GM18909 (cell line): ENCODE measurements at regions not wholly inside any gene's neighbourhood (a gene's known extent, or its start where the extent isn't known, plus 50 kb on each side); places are given as distances from the start of the nearest gene placed in this dataset.
"Not testable (repeated sequence)": the region's sequence is repeated elsewhere in the genome, so short reads cannot be mapped to it uniquely, and the experiment has no call there.

Experiments used
- ATAC-seq: cut with Tn5 transposase; IDR thresholded peaks from one replicate; pipeline ENCODE4 v1.9.1; 2021; ENCODE audit warnings: mild to moderate bottlenecking; ENCODE audit not compliant: unreplicated experiment, poor library complexity

DNA sequence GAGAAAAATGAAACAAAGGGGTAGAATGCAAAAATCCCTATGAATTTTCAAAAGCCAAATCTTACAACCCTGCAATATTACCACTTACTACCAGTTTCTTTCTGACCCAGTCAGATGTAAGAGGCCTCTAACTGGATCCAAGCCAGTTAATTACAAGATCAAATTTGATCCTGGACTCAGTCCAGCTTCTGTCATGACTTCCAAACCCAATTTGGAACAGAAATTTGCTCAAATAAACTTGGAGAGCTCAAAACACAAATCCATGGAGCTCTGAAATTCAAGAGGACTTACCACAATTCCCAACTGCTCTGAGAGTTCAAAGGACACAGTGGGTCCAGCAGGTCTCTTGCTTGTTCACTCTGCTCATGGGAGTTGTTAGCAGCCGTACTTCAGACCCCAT, 1271.7 kb upstream of the SLC39A10 start:
- no peak for ATAC-seq

- no peak for ATAC-seq
Observed at GRCh38 chr2:194383401-194383800, 1273.6 kb upstream of the SLC39A10 start.

- no peak for ATAC-seq
Observed at GRCh38 chr2:194382221-194382620, 1274.8 kb upstream of the SLC39A10 start.

- ATAC-seq, result peak; percentile 71
Observed at GRCh38 chr2:194380011-194380410, 1277.0 kb upstream of the SLC39A10 start.

DNA sequence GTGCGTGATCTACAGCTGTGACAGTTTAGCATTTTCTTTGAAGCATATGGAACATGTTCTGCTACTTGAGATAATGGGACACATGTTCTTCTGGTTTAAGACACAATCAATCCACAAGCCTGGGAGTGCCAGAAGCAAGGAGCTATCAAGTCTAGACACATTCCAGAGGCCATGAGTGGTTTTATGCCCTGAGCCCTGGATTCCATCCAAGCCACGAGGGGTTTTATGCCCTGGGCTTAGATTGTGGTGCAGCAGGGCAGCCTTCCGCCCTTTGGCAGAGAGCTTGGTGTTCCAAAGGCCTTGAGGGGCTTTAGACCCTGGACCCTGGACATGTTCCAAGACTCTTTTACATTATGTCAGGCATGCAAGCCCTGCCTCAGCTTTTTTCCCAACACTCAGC, 1289.6 kb upstream of the SLC39A10 start:
- not testable (repeated sequence) for ATAC-seq

- ATAC-seq, result no peak
Observed at GRCh38 chr2:194363878-194364277, 1293.1 kb upstream of the SLC39A10 start.

DNA sequence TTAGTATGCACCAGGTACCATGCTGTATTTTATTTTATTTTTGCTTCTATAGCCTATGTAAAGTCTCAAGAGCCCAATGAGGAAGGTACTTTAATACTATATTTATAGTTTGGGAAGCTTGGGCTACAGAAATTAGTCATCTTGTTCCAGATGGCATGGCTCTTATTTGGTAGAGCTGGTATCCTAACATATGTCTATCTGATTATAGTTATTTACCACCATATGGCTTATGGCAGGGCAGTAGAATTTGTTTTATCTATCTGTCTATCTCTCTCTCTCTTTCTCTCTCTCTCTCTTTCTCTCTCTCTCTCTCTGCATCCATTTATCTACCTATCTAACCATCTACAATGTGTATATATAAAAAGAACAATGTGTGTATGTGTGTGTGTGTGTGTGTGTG, 1293.7 kb upstream of the SLC39A10 start:
- no peak for ATAC-seq

DNA sequence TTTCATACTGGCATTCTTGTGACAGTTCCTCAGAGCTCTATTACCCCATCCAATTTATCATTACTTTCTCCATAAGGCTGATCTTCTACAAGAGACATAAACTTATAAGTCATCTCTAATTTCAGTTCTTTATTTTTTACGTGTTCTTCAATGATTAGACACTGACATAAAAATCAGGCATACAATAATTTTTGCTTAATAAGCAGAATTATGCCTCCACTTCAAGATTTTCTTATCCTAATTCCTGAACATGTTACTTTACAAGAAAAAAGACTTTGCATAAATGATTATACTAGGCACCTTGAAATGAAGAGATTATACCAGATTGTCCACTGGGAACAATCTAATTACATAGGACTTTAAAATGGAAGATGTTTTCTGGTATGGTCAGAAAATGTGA, 1304.5 kb upstream of the SLC39A10 start:
- ATAC-seq, result no peak

DNA sequence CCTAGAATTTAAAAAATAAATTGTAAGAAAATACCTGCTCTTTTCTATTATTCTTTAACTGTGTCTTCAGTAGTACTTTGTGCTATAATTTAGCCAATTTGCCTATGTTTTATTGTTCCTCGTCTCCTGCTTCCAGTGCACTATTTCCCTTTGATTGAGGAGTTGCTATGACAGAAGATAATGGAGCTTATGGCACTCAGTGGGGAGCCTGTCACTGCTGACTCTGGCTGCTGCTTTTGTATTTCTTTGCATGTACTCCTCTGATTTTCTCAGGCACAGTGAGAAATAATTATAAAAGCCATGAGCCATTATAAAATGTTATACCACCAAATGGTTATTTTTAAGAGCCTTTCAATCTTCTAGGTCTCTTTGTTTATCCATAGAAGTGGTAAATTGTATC, 1310.8 kb upstream of the SLC39A10 start:
- ATAC-seq, result no peak

DNA sequence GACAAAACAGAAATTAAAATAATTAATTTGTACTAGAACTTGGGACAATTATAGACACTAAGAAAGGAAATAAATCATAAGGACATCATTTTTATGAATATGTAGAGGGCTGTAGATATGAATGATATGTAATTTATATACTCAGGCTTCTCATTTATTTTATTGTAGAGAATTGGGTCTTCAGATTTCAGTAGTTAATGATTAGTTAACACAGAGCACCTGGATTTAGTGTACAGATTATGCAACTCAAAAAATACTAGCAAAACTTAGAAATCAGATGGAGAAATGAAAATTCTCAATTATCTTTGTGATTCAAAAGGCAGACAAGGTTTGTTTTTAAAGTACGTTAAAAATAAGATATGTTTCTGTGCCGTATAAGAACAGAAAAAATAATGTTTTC, 1311.7 kb upstream of the SLC39A10 start:
- ATAC-seq, result no peak

- ATAC-seq, result no peak
Observed at GRCh38 chr2:194343167-194343566, 1313.9 kb upstream of the SLC39A10 start.

GRCh38 chr2:194332799-194333490, 1324.1 kb upstream of the SLC39A10 start:
- no peak for ATAC-seq

DNA sequence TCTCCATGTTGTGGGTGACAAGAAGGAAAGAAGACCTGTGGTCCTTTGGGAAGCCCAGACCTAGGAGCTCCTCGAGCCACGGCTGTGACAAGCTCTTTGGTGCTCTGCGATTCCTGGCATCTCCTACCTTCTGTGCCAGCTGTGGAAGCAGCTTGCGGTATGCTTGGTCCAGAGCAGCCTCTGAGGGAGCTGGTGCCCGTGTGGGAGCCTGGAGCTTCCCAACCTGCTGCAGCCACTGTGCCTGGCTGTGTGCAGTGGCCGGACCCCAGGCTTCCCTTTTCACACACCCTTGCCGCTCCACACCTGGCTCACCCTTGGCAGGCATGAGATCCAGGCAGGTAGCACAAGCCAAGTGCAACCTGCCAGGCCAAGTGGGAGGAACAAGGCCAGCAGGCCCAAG, 1328.6 kb upstream of the SLC39A10 start:
- no peak for ATAC-seq

- no peak for ATAC-seq
Observed at GRCh38 chr2:194327196-194327888, 1329.7 kb upstream of the SLC39A10 start.

GRCh38 chr2:194323740-194324139, 1333.3 kb upstream of the SLC39A10 start:
- no peak for ATAC-seq

- ATAC-seq, result no peak
Observed at GRCh38 chr2:194320520-194320919, 1336.5 kb upstream of the SLC39A10 start.

GRCh38 chr2:194319222-194319992, 1337.6 kb upstream of the SLC39A10 start:
- peak; percentile 70 for ATAC-seq

DNA sequence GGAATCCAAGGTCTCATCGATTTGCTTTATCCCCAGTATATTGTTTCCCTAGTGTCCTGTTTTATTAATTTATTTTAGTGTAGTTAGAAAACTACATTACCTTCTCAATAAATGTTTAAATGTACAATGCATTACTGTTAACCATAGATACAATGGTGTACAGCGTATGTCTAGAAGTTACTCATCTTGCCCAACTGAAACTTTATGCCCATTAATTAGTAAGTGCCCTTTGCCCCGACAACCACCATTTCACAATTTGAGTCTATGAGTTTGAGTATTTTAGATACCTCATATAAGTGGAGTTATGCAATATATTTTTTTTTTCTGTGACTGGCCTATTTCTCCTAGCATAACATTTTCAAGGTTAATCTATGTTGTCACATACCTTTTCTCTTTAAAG, 1343.0 kb upstream of the SLC39A10 start:
- ATAC-seq, result no peak

DNA sequence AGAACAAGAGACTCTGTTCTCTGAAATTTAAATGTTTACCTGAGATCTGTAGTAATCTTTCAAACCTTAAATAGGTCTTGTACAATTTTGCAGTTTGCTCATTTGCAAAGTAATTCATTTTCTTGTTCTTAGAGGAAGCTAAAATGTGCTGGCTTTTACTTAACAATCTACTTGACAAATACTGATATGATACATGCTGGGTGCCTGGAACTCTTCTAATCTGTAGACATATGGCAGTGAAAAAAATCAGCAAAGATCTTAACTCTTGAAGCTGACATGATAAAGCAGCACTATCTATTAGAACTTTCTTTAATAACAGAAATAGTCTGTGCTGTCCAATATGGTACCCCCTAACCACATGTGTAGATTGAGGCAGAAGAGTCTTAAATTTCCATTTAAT, 1352.8 kb upstream of the SLC39A10 start:
- no peak for ATAC-seq

- ATAC-seq, result no peak
Observed at GRCh38 chr2:194301946-194302345, 1355.1 kb upstream of the SLC39A10 start.

DNA sequence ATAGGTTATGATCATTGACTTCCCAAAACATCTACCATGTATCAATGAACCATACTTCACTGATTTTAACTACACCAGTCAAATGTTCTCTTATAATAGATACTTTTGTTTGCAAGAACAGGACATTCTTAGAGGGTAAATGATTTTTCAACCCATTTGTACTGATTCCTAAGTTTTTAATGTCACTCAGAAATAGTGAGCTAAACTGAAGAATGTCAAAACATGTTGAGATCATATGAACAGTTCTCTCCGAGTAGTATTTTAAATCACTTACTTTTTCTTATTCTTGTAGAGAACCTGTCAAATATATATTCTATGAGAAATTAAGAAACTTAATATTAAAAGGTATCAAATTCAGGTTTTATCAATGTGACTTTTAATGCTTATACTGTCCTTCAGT, 1362.9 kb upstream of the SLC39A10 start:
- no peak for ATAC-seq
